ENCODE measurements at regions not wholly inside any gene's neighbourhood (a gene's known extent, or its start where the extent isn't known, plus 50 kb on each side); places are given as distances from the start of the nearest gene placed in this dataset.

GRCh38 chr7:32154797-32155196, 84.6 kb upstream of the PDE1C start:
- BruUV-seq (replicated peaks): no TSS peak
- intact Hi-C loops (cut with micrococcal nuclease; ENCODE audit: unreplicated experiment): no loop called here
- H3K9me3 Mint-ChIP-seq (ENCODE audit: low read depth, unreplicated experiment): no peaks in the 10 kb centered on the region
- H3K4me1 Mint-ChIP-seq (ENCODE audit: low read depth, unreplicated experiment): peaks cover 23% of the 10 kb centered on the region
- H3K27ac Mint-ChIP-seq (ENCODE audit: unreplicated experiment): no peak overlapping the region
- TF ChIP-seq CTCF (IDR thresholded peaks at IDR 0.05; ENCODE audit: unreplicated experiment): no peak
- no peak overlapping the region for H3K4me3 Mint-ChIP-seq (ENCODE audit: low read depth, unreplicated experiment)
- peak; percentile 13 for DNase-seq
- CTCF ChIA-PET: interaction anchor here (0.7 to 1.5 kb wide), 2 partner anchors 9 to 261 kb away, joined by 3 read pairs; no protein-coding TSS in a partner anchor
- no peaks in the 10 kb centered on the region for H3K27me3 Mint-ChIP-seq (ENCODE audit: unreplicated experiment)
- H3K36me3 Mint-ChIP-seq (ENCODE audit: insufficient read depth, unreplicated experiment): no peaks in the 10 kb centered on the region

GRCh38 chr7:32153006-32153405, 82.8 kb upstream of the PDE1C start:
- no TSS peak for BruUV-seq (replicated peaks)
- no peak for DNase-seq
- CTCF ChIA-PET: interaction anchor here (0.9 kb wide), 1 partner anchor 10 kb away, joined by 3 read pairs; no protein-coding TSS in a partner anchor

GRCh38 chr7:32152576-32152975, 82.4 kb upstream of the PDE1C start:
- no peaks in the 10 kb centered on the region for H3K27me3 Mint-ChIP-seq (ENCODE audit: unreplicated experiment)
- DNase-seq: no peak
- no TSS peak for BruUV-seq (replicated peaks)
- H3K36me3 Mint-ChIP-seq (ENCODE audit: insufficient read depth, unreplicated experiment): no peaks in the 10 kb centered on the region
- peaks cover 9% of the 10 kb centered on the region for H3K4me1 Mint-ChIP-seq (ENCODE audit: low read depth, unreplicated experiment)
- no peak for TF ChIP-seq CTCF (IDR thresholded peaks at IDR 0.05; ENCODE audit: unreplicated experiment)
- intact Hi-C loops (cut with micrococcal nuclease; ENCODE audit: unreplicated experiment): no loop called here
- H3K9me3 Mint-ChIP-seq (ENCODE audit: low read depth, unreplicated experiment): no peaks in the 10 kb centered on the region
- H3K4me3 Mint-ChIP-seq (ENCODE audit: low read depth, unreplicated experiment): no peak overlapping the region
- no peak overlapping the region for H3K27ac Mint-ChIP-seq (ENCODE audit: unreplicated experiment)
- CTCF ChIA-PET: interaction anchor here (0.9 kb wide), 1 partner anchor 11 kb away, joined by 3 read pairs; no protein-coding TSS in a partner anchor

More at GRCh38 chr7:32153006-32153405, 82.8 kb upstream of the PDE1C start:
- Mint-ChIP-seq H3K4me1 (ENCODE audit: low read depth, unreplicated experiment) (peaks cover 9% of the 10 kb centered on the region), H3K27me3 (ENCODE audit: unreplicated experiment) (no peaks in the 10 kb centered on the region), H3K4me3 (ENCODE audit: low read depth, unreplicated experiment) (no peak overlapping the region), H3K36me3 (ENCODE audit: insufficient read depth, unreplicated experiment) (no peaks in the 10 kb centered on the region), H3K27ac (ENCODE audit: unreplicated experiment) (no peak overlapping the region), H3K9me3 (ENCODE audit: low read depth, unreplicated experiment) (no peaks in the 10 kb centered on the region)
- TF ChIP-seq CTCF (IDR thresholded peaks at IDR 0.05; ENCODE audit: unreplicated experiment): no peak
- intact Hi-C loops (cut with micrococcal nuclease; ENCODE audit: unreplicated experiment): no loop called here

GRCh38 chr7:32150589-32150988, 80.4 kb upstream of the PDE1C start:
- CTCF ChIA-PET: interaction anchor here (1.1 kb wide), 1 partner anchor 12 kb away, joined by 3 read pairs; no protein-coding TSS in a partner anchor
- DNase-seq: no peak
- Mint-ChIP-seq H3K36me3 (ENCODE audit: insufficient read depth, unreplicated experiment) (no peaks in the 10 kb centered on the region), H3K4me3 (ENCODE audit: low read depth, unreplicated experiment) (no peak overlapping the region), H3K27me3 (ENCODE audit: unreplicated experiment) (no peaks in the 10 kb centered on the region), H3K27ac (ENCODE audit: unreplicated experiment) (no peak overlapping the region), H3K9me3 (ENCODE audit: low read depth, unreplicated experiment) (no peaks in the 10 kb centered on the region), H3K4me1 (ENCODE audit: low read depth, unreplicated experiment) (peaks cover 9% of the 10 kb centered on the region)
- TF ChIP-seq CTCF (IDR thresholded peaks at IDR 0.05; ENCODE audit: unreplicated experiment): no peak
- intact Hi-C loops (cut with micrococcal nuclease; ENCODE audit: unreplicated experiment): no loop called here
- BruUV-seq (replicated peaks): no TSS peak
